GM18519 (cell line): ENCODE measurements at regions not wholly inside any gene's neighbourhood (a gene's known extent, or its start where the extent isn't known, plus 50 kb on each side); places are given as distances from the start of the nearest gene placed in this dataset.
A peak's percentile ranks its signal among the peaks of the same experiment; 100 is the strongest.
"Not testable (repeated sequence)": the region's sequence is repeated elsewhere in the genome, so short reads cannot be mapped to it uniquely, and the experiment has no call there.

Experiments used
- ATAC-seq: cut with Tn5 transposase; IDR thresholded peaks from one replicate; pipeline ENCODE4 v1.9.1; 2021; ENCODE audit warnings: mild to moderate bottlenecking, moderate library complexity; ENCODE audit not compliant: unreplicated experiment, low FRiP score

GRCh38 chr18:63071701-63072141 lies 247.8 kb downstream of the BCL2 start:
- ATAC-seq: no peak

- no peak for ATAC-seq
Measured at GRCh38 chr18:63070767-63071502, 248.6 kb downstream of the BCL2 start.

- ATAC-seq: no peak
Measured at GRCh38 chr18:63069496-63069895, 250.1 kb downstream of the BCL2 start.

- no peak for ATAC-seq
Measured at GRCh38 chr18:63067939-63068338, 251.6 kb downstream of the BCL2 start.

- ATAC-seq: no peak
Measured at GRCh38 chr18:63065172-63065571, 254.4 kb downstream of the BCL2 start.

- ATAC-seq: no peak
Measured at GRCh38 chr18:63063171-63063570, 256.4 kb downstream of the BCL2 start.

- ATAC-seq: no peak
Measured at GRCh38 chr18:63062246-63062645, 257.3 kb downstream of the BCL2 start.

GRCh38 chr18:63061303-63061702 lies 258.3 kb downstream of the BCL2 start:
- ATAC-seq: no peak

GRCh38 chr18:63058521-63058920 lies 261.0 kb downstream of the BCL2 start:
- ATAC-seq: no peak

GRCh38 chr18:63057707-63058106 lies 261.9 kb downstream of the BCL2 start:
- no peak for ATAC-seq

- no peak for ATAC-seq
Measured at GRCh38 chr18:63054901-63055584, 264.5 kb downstream of the BCL2 start.

- ATAC-seq: no peak
Measured at GRCh38 chr18:63051928-63052327, 267.6 kb downstream of the BCL2 start.

- not testable (repeated sequence) for ATAC-seq
Measured at GRCh38 chr18:63050667-63051395, 268.7 kb downstream of the BCL2 start.

GRCh38 chr18:63046375-63046774 lies 273.2 kb downstream of the BCL2 start:
- no peak for ATAC-seq

- ATAC-seq: no peak
Measured at GRCh38 chr18:63043516-63043915, 276.1 kb downstream of the BCL2 start.

- no peak for ATAC-seq
Measured at GRCh38 chr18:63042351-63042750, 277.2 kb downstream of the BCL2 start.

GRCh38 chr18:63040788-63041410 lies 278.7 kb downstream of the BCL2 start:
- ATAC-seq: peak; percentile 42

GRCh38 chr18:63037491-63037890 lies 282.1 kb downstream of the BCL2 start:
- ATAC-seq: no peak

- ATAC-seq: no peak
Measured at GRCh38 chr18:63031375-63031774, 288.2 kb downstream of the BCL2 start.
